ENCODE measurements at regions not wholly inside any gene's neighbourhood (a gene's known extent, or its start where the extent isn't known, plus 50 kb on each side); places are given as distances from the start of the nearest gene placed in this dataset.
A peak's percentile ranks its signal among the peaks of the same experiment; 100 is the strongest.
"Not testable (repeated sequence)": the region's sequence is repeated elsewhere in the genome, so short reads cannot be mapped to it uniquely, and the experiment has no call there.

DNA sequence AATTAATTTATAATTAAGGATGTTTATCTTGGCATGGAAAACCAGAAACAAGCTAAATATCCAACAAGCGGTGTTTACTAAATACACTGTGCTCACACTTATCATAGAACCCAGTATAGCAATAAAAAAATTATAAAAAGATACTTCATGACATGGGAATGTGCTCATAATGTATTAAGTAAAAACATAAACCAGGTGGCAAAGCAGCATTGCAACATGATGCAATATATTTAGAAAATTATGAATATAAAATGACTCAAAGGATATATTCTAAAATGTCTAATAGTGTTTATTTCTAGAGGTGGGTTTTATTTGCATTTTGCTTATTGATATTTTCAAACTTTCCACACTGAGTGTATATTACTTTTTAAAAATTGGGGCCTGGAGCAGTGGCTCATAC is 84.4 kb upstream of the ATL2 start:
- Histone ChIP-seq H3K4me3 (no peak overlapping the region), H3K27me3 (no peaks in the 10 kb centered on the region), H3K9me3 (no peaks in the 10 kb centered on the region), H3K27ac (peak overlapping the region in 2 of 5 donors; percentile 66 to 70), H3K36me3 (no peaks in the 10 kb centered on the region), H3K4me1 (peaks cover 5 to 34% (median 21%) of the 10 kb centered on the region in 4 donors)
- intact Hi-C loops (cut with DNase I; ENCODE audit: low total_unique reads), result loop anchor here (10.0 kb wide), 1 partner anchor 147 kb away; no protein-coding TSS in a partner anchor
- 76 to 90% (median 85%) methylated on average over 1 of the region's 1 CpG for WGBS, 5 donors
- TF ChIP-seq, protein P1, sequence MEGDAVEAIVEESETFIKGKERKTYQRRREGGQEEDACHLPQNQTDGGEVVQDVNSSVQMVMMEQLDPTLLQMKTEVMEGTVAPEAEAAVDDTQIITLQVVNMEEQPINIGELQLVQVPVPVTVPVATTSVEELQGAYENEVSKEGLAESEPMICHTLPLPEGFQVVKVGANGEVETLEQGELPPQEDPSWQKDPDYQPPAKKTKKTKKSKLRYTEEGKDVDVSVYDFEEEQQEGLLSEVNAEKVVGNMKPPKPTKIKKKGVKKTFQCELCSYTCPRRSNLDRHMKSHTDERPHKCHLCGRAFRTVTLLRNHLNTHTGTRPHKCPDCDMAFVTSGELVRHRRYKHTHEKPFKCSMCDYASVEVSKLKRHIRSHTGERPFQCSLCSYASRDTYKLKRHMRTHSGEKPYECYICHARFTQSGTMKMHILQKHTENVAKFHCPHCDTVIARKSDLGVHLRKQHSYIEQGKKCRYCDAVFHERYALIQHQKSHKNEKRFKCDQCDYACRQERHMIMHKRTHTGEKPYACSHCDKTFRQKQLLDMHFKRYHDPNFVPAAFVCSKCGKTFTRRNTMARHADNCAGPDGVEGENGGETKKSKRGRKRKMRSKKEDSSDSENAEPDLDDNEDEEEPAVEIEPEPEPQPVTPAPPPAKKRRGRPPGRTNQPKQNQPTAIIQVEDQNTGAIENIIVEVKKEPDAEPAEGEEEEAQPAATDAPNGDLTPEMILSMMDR (IDR thresholded peaks at IDR 0.05), result no peak
- TF ChIP-seq EP300 (IDR thresholded peaks at IDR 0.05) (no peak), POLR2AphosphoS5 (IDR thresholded peaks at IDR 0.05) (no peak), POLR2A (IDR thresholded peaks at IDR 0.05) (no peak)
- DNase-seq, result no peak

DNA sequence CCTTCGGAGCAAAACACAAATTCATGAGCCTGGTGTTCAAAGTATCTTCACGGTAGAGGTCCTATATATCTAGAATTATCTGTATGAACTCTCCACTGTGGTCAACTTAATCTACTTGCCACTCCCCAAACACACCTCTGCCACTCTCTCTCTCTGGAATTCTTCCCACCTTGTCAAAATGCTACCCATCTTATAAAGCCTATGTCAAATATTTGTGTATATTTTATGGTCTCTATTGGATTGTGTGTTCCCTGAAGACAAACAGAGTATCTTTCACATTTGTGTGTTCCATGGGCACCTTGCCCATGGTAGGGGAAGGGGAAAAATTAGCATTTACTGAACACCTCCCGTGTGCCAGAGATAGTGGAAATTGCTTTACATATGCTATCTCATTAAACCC is 83.2 kb upstream of the ATL2 start:
- 45 to 64% (median 51%) methylated on average over 3 of the region's 3 CpGs for WGBS, 5 donors
- Histone ChIP-seq H3K27ac (no peak overlapping the region), H3K4me3 (no peak overlapping the region), H3K9me3 (no peaks in the 10 kb centered on the region), H3K36me3 (no peaks in the 10 kb centered on the region), H3K4me1 (peaks cover 0 to 22% (median 15%) of the 10 kb centered on the region in 4 donors), H3K27me3 (no peaks in the 10 kb centered on the region)
- no peak for DNase-seq
- TF ChIP-seq EP300 (IDR thresholded peaks at IDR 0.05) (no peak), POLR2A (IDR thresholded peaks at IDR 0.05) (no peak), POLR2AphosphoS5 (IDR thresholded peaks at IDR 0.05) (no peak)
- TF ChIP-seq, protein P1 (IDR thresholded peaks at IDR 0.05), result no peak
- intact Hi-C loops (cut with DNase I; ENCODE audit: low total_unique reads), result loop anchor here (10.0 kb wide), 1 partner anchor 146 kb away; no protein-coding TSS in a partner anchor

DNA sequence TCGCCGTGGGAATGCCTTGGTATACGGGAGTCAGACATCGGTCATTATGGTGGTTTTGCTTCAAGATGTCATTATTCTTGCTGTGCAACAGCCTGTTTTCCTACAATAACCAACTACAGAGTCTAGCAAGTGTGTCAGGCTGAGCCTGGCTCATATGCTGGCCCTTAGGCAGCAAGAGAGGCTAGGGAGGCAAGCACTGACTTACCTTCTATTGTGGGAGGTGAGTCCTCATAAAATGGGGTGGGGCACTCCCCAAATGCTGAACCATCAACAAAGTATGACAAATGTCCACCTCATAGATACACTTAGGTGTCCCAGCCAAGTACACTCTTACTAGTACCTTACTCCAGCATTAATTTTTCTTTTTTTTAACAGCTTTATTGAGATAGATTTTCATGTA is 77.0 kb upstream of the ATL2 start:
- Histone ChIP-seq H3K4me1 (no peaks in the 10 kb centered on the region), H3K27me3 (no peaks in the 10 kb centered on the region), H3K36me3 (no peaks in the 10 kb centered on the region), H3K9me3 (no peaks in the 10 kb centered on the region), H3K27ac (no peak overlapping the region), H3K4me3 (no peak overlapping the region)
- 87 to 94% (median 92%) methylated on average over 4 of the region's 4 CpGs for WGBS, 5 donors
- intact Hi-C loops (cut with DNase I; ENCODE audit: low total_unique reads), result no loop called here
- no peak for TF ChIP-seq POLR2A (IDR thresholded peaks at IDR 0.05)
- TF ChIP-seq, protein P1 (IDR thresholded peaks at IDR 0.05), result no peak
- no peak for TF ChIP-seq POLR2AphosphoS5 (IDR thresholded peaks at IDR 0.05)
- TF ChIP-seq EP300 (IDR thresholded peaks at IDR 0.05), result no peak
- no peak for DNase-seq

DNA sequence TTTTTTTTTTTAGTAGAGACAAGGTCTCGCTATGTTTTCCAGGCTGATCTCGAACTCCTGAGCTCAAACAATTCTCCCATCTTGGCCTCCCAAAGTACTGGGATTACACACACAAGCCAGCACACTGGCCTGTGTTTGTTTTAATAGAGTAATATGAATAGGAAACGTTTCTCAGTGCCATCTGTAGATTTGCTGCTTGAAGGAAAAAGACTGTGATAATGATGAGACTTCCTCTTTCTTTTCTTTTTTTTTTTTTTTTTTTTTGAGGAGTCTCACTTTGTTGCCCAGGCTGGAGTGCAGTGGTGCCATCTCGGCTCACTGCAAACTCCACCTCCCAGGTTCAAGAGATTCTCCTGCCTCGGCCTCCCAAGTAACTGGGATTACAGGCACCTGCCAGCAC is 74.7 kb upstream of the ATL2 start:
- intact Hi-C loops (cut with DNase I; ENCODE audit: low total_unique reads); H3K9me3 ChIP-seq; H3K4me1 ChIP-seq; H3K27me3 ChIP-seq; H3K27ac ChIP-seq; H3K36me3 ChIP-seq; H3K4me3 ChIP-seq; DNase-seq: not testable (repeated sequence)
- 80 to 85% (median 82%) methylated on average over 4 to 5 of the region's 5 CpGs for WGBS, 5 donors

DNA sequence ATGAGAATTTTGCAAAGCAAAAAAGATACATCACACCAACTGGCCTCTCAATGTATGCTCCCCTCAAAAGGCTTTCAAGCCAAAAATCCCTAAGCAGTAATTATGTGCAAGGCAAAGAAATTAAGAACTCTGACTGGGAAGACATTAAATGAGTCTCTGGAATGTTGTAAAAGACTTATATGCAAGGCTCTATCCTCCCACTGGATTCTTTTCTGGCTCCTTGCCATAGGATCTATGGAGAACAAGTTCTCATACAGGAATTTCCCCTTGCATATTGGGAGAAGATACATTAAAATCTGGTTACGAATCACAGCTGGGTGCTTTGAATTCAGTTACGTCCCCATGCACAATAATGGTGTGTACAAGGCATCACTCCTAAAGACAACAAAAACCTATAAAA is 73.4 kb upstream of the ATL2 start:
- Histone ChIP-seq H3K9me3 (no peaks in the 10 kb centered on the region), H3K36me3 (no peaks in the 10 kb centered on the region), H3K27me3 (no peaks in the 10 kb centered on the region), H3K4me1 (peaks cover 0 to 21% (median 10%) of the 10 kb centered on the region in 4 donors), H3K27ac (no peak overlapping the region), H3K4me3 (no peak overlapping the region)
- TF ChIP-seq POLR2A (IDR thresholded peaks at IDR 0.05), result no peak
- TF ChIP-seq, protein P1 (IDR thresholded peaks at IDR 0.05), result no peak
- no peak for TF ChIP-seq EP300 (IDR thresholded peaks at IDR 0.05)
- WGBS, 5 donors, result 79 to 98% (median 91%) methylated on average over 2 of the region's 2 CpGs
- DNase-seq, result no peak
- intact Hi-C loops (cut with DNase I; ENCODE audit: low total_unique reads), result no loop called here

Data from stomach (tissue), 8 donors.